ENCODE measurements at regions not wholly inside any gene's neighbourhood (a gene's known extent, or its start where the extent isn't known, plus 50 kb on each side); places are given as distances from the start of the nearest gene placed in this dataset.

DNA sequence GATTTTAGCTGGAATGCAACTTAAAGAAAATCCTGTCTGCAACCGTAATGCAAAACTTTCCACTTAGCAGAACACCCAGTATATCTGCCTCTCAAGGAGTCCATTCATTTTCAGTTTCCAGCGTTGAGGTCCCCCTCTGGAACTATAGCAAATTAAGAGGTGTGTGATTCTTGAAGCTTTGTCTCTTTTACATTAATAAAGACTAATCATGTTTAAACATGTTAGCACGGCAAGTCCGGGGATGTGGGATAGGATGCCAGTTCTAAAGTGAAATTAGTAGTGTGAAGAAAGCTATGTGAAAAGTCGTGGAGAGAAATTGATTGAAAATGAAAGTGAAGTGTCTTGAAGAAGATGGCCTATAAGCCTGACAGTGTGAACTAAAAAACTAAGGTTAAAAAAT lies 429.1 kb downstream of the NR2F1-AS1 start:
- TF ChIP-seq CEBPB (IDR thresholded peaks at IDR 0.05) (no peak), CREB1 (IDR thresholded peaks at IDR 0.05; ENCODE audit: low read depth) (no peak)
